Fibroblast of lung (primary cell): ENCODE measurements at regions not wholly inside any gene's neighbourhood (a gene's known extent, or its start where the extent isn't known, plus 50 kb on each side); places are given as distances from the start of the nearest gene placed in this dataset.

Experiments used
- CTCF ChIP-seq, 2 donors: IDR thresholded peaks in 1 of 2; conservative IDR thresholded peaks in 1 of 2; 1 replicate in 1 of 2; 2 replicates in 1 of 2; pipeline ENCODE4 v1.5.1; 2011 to 2012; ENCODE audit warnings: low read length in 2 of 2, control low read depth in 1 of 2, inconsistent platforms in 1 of 2, low read depth in 1 of 2, mild to moderate bottlenecking in 1 of 2
- EZH2 ChIP-seq: IDR thresholded peaks from 2 replicates; pipeline ENCODE4 v1.5.1; 2012; ENCODE audit warnings: low read length, control low read depth, mild to moderate bottlenecking; ENCODE audit errors: missing control alignments

GRCh38 chr5:156147261-156147943 is 179.6 kb upstream of the SGCD start:
- no peak for TF ChIP-seq CTCF (conservative IDR thresholded peaks at IDR 0.05 in 1 of 2, IDR thresholded peaks at IDR 0.05 in 1 of 2; ENCODE audit: low read depth in 1 of 2, low read length in 2 of 2)
- TF ChIP-seq EZH2, result no peak
